ENCODE measurements at regions not wholly inside any gene's neighbourhood (a gene's known extent, or its start where the extent isn't known, plus 50 kb on each side); places are given as distances from the start of the nearest gene placed in this dataset.
"Not testable (repeated sequence)": the region's sequence is repeated elsewhere in the genome, so short reads cannot be mapped to it uniquely, and the experiment has no call there.

DNA sequence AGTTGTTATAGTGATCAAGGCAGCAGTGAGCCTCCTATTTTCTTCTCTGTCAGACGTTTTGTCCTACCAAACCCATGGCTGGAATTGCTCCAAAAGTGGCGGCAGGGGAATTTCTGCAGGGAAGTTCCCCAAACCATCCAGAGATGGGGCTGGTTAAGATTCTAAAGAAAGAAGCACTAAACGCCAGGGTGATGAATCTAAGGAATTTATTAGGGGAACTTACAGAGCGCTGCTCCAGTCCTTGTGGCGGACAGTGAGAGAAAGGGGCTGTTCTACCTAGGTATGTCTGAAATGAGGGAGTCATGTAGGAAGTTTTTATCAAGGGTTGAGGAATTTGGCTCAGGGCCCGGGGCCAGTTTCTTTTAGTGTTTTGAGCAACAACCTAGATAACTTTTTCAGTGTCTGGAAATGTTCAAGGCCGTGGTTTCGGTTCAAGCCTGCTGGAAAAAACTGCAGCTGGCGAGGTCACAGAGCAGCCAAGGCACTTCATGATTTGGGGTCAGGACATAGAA is 222.4 kb upstream of the B3GALT2 start:
- H3K27ac Mint-ChIP-seq, result no peak overlapping the region
- no peak for ATAC-seq
- H3K27me3 Mint-ChIP-seq, result no peaks in the 10 kb centered on the region
- no peaks in the 10 kb centered on the region for H3K36me3 Mint-ChIP-seq
- no peaks in the 10 kb centered on the region for H3K4me1 Mint-ChIP-seq
- no peak overlapping the region for H3K4me3 Mint-ChIP-seq
- H3K9me3 Mint-ChIP-seq, result no peaks in the 10 kb centered on the region

- no peaks in the 10 kb centered on the region for H3K9me3 Mint-ChIP-seq
- H3K4me1 Mint-ChIP-seq, result no peaks in the 10 kb centered on the region
- H3K36me3 Mint-ChIP-seq, result no peaks in the 10 kb centered on the region
- ATAC-seq, result no peak
- no peak overlapping the region for H3K27ac Mint-ChIP-seq
- no peak overlapping the region for H3K4me3 Mint-ChIP-seq
- no peaks in the 10 kb centered on the region for H3K27me3 Mint-ChIP-seq
Observed at GRCh38 chr1:193406901-193407300, 220.5 kb upstream of the B3GALT2 start.

DNA sequence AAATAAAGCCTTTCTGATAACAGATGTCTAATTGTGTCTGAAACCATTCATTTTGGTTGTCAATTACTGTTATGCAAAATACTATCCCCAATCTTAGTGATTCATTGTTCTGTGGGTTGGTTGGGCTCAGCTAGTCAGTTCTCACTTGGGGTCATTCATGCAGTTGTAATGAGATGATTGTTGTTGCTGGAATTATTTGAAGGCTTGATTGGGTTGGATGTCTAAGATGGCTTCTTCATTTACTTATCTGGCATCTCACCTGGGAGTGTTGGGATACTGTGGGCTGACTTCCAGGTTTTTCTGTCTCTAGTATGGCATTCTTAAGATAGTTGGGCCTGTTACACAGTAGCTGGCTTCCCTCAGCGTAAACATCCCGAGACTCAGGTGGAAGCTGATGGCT is 217.8 kb upstream of the B3GALT2 start:
- H3K4me1 Mint-ChIP-seq, result no peaks in the 10 kb centered on the region
- no peak for ATAC-seq
- no peaks in the 10 kb centered on the region for H3K9me3 Mint-ChIP-seq
- no peaks in the 10 kb centered on the region for H3K36me3 Mint-ChIP-seq
- H3K27ac Mint-ChIP-seq, result no peak overlapping the region
- H3K27me3 Mint-ChIP-seq, result no peaks in the 10 kb centered on the region
- no peak overlapping the region for H3K4me3 Mint-ChIP-seq

DNA sequence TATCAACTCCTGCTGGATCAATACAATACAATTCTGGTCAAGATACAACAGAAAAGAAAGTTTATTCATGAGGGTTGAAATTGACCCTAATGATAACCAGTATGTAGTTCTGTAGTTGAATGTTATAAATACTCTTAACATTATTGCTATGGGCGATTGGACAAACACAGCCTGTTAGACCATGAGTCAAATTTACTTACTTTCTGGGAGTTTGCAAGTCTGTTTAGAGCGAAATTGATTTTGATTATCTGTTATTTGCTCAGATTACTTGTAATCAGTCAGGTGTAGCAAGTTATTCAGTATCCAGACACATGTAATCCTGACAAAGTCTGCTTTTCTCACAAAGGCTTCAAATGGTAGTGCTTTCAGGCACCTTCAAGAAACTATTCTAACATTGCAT is 216.6 kb upstream of the B3GALT2 start:
- Mint-ChIP-seq H3K27me3 (no peaks in the 10 kb centered on the region), H3K36me3 (no peaks in the 10 kb centered on the region), H3K4me3 (no peak overlapping the region), H3K27ac (no peak overlapping the region), H3K9me3 (no peaks in the 10 kb centered on the region), H3K4me1 (no peaks in the 10 kb centered on the region)
- no peak for ATAC-seq

DNA sequence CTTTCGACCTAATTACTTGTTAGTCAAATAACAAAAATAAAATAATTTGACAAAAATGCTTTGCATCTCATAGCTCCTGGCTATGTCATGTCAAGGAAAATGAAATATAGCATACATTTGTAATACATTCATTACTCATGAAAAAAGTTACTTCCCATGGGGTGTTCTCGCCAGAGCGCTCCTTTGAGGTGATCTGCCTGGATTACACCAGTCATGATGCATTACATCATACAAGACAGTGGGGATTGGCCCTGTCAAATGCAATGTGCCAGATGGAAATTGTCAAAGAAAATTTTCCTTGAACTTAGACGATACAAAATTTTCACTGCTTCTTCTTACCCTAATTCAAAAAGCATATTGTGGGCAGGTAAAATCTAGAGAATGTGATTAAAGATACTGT is 215.6 kb upstream of the B3GALT2 start:
- Mint-ChIP-seq H3K4me3 (no peak overlapping the region), H3K36me3 (no peaks in the 10 kb centered on the region), H3K27ac (no peak overlapping the region), H3K9me3 (no peaks in the 10 kb centered on the region), H3K4me1 (no peaks in the 10 kb centered on the region), H3K27me3 (no peaks in the 10 kb centered on the region)
- ATAC-seq, result no peak

- no peak overlapping the region for H3K27ac Mint-ChIP-seq
- ATAC-seq, result no peak
- H3K9me3 Mint-ChIP-seq, result no peaks in the 10 kb centered on the region
- no peaks in the 10 kb centered on the region for H3K27me3 Mint-ChIP-seq
- H3K4me1 Mint-ChIP-seq, result no peaks in the 10 kb centered on the region
- no peak overlapping the region for H3K4me3 Mint-ChIP-seq
- H3K36me3 Mint-ChIP-seq, result no peaks in the 10 kb centered on the region
Observed at GRCh38 chr1:193394336-193394735, 207.9 kb upstream of the B3GALT2 start.

DNA sequence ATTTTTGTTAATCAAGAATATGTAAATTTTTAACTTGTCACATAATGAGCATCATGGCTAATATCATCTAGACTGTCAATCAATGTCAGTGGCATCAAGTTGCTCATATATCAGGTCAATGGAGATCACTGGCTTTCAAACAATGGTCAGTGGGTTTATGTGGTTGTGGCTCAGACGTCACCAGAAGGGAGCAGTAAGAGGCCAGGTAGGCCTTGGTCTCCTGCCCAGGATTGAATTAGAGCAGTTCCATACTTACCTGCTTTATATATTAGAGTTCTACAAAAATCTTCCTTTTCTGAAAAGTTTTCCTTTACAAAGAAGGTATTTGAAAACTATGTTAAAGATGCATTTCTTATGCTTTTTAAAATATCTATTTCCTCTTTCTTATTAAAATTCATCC is 206.3 kb upstream of the B3GALT2 start:
- no peaks in the 10 kb centered on the region for H3K9me3 Mint-ChIP-seq
- no peaks in the 10 kb centered on the region for H3K36me3 Mint-ChIP-seq
- no peak for ATAC-seq
- H3K4me1 Mint-ChIP-seq, result no peaks in the 10 kb centered on the region
- no peaks in the 10 kb centered on the region for H3K27me3 Mint-ChIP-seq
- no peak overlapping the region for H3K4me3 Mint-ChIP-seq
- no peak overlapping the region for H3K27ac Mint-ChIP-seq

DNA sequence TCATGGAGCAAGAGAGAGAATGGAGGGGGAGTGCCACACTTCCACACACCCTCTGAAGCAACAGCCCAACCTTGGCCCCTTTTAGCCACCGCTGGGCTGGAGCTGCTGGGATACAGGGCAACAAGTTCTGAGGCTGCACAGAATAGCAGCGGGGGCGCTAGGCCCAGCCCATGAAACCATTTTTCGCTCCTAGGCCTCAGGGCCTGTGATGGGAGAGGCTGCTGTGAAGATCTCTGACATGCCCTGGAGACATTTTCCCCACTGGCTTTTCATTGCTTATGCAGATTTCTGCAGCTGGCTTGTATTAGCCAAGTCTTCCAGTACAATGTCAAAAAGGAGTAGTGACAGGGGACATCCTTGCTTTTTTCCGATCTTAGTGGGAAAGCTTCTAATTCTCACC is 202.3 kb upstream of the B3GALT2 start:
- H3K27me3 Mint-ChIP-seq, result no peaks in the 10 kb centered on the region
- no peak overlapping the region for H3K27ac Mint-ChIP-seq
- no peaks in the 10 kb centered on the region for H3K9me3 Mint-ChIP-seq
- ATAC-seq, result no peak
- H3K36me3 Mint-ChIP-seq, result no peaks in the 10 kb centered on the region
- no peaks in the 10 kb centered on the region for H3K4me1 Mint-ChIP-seq
- H3K4me3 Mint-ChIP-seq, result no peak overlapping the region

DNA sequence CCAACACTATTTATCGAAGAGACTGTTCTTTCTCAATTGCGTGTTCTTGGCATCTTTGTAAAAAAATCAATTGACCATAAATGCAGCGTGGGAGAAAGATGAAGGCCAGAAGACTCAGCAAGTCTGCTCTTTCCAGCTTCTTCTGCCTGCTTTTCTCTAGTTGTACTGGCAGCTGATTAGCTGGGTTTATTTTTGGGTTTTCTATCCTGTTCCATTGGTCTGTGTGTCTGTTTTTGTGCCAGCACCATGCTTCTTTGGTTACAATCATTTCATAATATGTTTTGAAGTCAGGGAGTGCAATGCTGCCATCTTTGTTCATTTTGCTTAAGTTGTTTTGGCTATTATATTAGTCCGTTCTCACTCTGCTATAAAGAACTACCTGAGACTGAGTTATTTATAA is 201.8 kb upstream of the B3GALT2 start:
- ATAC-seq, result no peak
- Mint-ChIP-seq H3K4me1 (no peaks in the 10 kb centered on the region), H3K36me3 (no peaks in the 10 kb centered on the region), H3K27ac (no peak overlapping the region), H3K4me3 (no peak overlapping the region), H3K27me3 (no peaks in the 10 kb centered on the region), H3K9me3 (no peaks in the 10 kb centered on the region)

DNA sequence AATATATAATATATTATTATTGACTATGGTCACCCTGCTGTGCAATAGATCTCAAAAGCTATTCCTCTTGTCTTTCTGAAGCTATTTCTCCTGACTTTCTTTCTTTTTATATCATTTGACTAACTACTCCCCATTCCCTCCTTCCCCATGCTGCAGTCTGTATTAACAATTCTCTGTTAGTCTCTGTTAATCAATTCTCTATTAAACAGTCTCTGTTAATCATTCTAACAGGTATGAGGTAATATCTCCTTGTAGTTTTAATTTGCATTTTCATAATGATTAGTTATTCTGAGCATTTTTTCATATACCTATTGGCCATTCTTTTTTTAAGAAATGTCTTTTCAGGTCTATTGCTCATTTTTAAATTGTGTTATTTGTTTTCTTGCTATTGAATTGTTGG is 201.0 kb upstream of the B3GALT2 start:
- Mint-ChIP-seq H3K4me1 (no peaks in the 10 kb centered on the region), H3K4me3 (no peak overlapping the region), H3K36me3 (no peaks in the 10 kb centered on the region), H3K27ac (no peak overlapping the region), H3K27me3 (no peaks in the 10 kb centered on the region), H3K9me3 (no peaks in the 10 kb centered on the region)
- ATAC-seq, result no peak

- not testable (repeated sequence) for H3K27me3 Mint-ChIP-seq, H3K4me1 Mint-ChIP-seq, H3K27ac Mint-ChIP-seq, ATAC-seq, H3K36me3 Mint-ChIP-seq, H3K4me3 Mint-ChIP-seq, H3K9me3 Mint-ChIP-seq
Observed at GRCh38 chr1:193378451-193378850, 192.0 kb upstream of the B3GALT2 start.

- ATAC-seq, result no peak
- Mint-ChIP-seq H3K36me3 (no peaks in the 10 kb centered on the region), H3K27ac (no peak overlapping the region), H3K27me3 (no peaks in the 10 kb centered on the region), H3K4me1 (peaks cover 6% of the 10 kb centered on the region), H3K9me3 (no peaks in the 10 kb centered on the region), H3K4me3 (no peak overlapping the region)
Observed at GRCh38 chr1:193377472-193377871, 191.1 kb upstream of the B3GALT2 start.

DNA sequence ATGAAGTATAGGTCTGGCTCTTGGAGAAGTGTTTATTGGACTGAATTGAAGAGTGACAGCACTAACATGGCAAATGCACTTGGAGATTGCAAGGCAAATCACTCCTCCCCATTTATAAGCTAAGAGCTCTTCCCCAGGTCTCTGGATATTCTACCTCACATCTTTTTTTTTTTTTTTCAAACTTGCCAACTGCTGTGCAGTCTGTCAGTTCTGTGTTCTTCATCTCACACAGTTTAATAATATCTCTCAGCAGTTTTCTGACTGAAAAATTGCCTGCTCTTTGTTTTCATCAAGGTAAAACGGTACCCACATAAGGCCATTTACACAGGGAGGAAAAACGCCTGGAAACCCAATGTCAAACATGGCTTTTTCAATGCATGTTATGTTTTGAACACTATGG is 186.1 kb upstream of the B3GALT2 start:
- H3K4me1 Mint-ChIP-seq, result peaks cover 13% of the 10 kb centered on the region
- H3K27me3 Mint-ChIP-seq, result no peaks in the 10 kb centered on the region
- no peak for ATAC-seq
- H3K36me3 Mint-ChIP-seq, result no peaks in the 10 kb centered on the region
- H3K4me3 Mint-ChIP-seq, result no peak overlapping the region
- no peak overlapping the region for H3K27ac Mint-ChIP-seq
- H3K9me3 Mint-ChIP-seq, result no peaks in the 10 kb centered on the region

DNA sequence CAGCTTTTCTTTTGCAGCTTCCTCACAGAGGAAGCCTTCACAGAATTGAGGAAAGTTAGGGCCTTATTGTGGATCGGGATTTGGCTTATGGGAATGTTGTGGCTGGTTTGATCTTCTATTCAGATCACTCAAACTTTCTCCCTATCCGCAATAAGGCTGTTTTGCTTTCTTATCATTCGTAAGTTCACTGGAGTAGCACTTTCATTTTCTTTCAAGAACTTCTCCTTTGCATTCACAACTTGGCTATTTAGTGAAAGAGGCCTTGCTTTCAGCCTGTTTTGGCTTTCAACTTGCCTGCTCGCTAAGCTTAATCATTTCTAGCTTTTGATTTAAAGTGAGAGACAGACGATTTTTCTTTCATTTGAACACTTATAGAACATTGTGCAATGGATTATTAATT is 181.9 kb upstream of the B3GALT2 start:
- Mint-ChIP-seq H3K36me3 (no peaks in the 10 kb centered on the region), H3K4me3 (peak overlapping the region; percentile 62), H3K9me3 (no peaks in the 10 kb centered on the region), H3K4me1 (peaks cover 13% of the 10 kb centered on the region), H3K27me3 (no peaks in the 10 kb centered on the region), H3K27ac (peak overlapping the region; percentile 78)
- ATAC-seq, result peak; percentile 51

- H3K27ac Mint-ChIP-seq, result peak overlapping the region; percentile 78
Observed at GRCh38 chr1:193367863-193368262, 181.4 kb upstream of the B3GALT2 start.

GRCh38 chr1:193366764-193367507 is 180.5 kb upstream of the B3GALT2 start:
- Mint-ChIP-seq H3K4me1 (peaks cover 13% of the 10 kb centered on the region), H3K27ac (no peak overlapping the region), H3K9me3 (no peaks in the 10 kb centered on the region), H3K4me3 (no peak overlapping the region), H3K27me3 (no peaks in the 10 kb centered on the region), H3K36me3 (no peaks in the 10 kb centered on the region)
- no peak for ATAC-seq

More at GRCh38 chr1:193367863-193368262, 181.4 kb upstream of the B3GALT2 start:
- Mint-ChIP-seq H3K36me3 (no peaks in the 10 kb centered on the region), H3K27me3 (no peaks in the 10 kb centered on the region), H3K9me3 (no peaks in the 10 kb centered on the region), H3K4me3 (peak overlapping the region; percentile 62), H3K4me1 (peaks cover 13% of the 10 kb centered on the region)
- ATAC-seq, result no peak

All from stimulated activated memory B cell treated with anti-CD40 and anti-IgM and Interleukin-4, amounts not matched to agents 10 μg/mL and 1 μg/mL and 100 μg/mL, for 72 hours (primary cell).